OCI-LY7 (cell line): ENCODE measurements at regions not wholly inside any gene's neighbourhood (a gene's known extent, or its start where the extent isn't known, plus 50 kb on each side); places are given as distances from the start of the nearest gene placed in this dataset.

Source experiments
- EZH2phosphoT487 ChIP-seq: fragments of 200-600 bp; sonication (generic); IDR thresholded peaks from 2 replicates; pipeline ENCODE4 v1.6.1; 2018; ENCODE audit warnings: low read depth, borderline replicate concordance, mild to moderate bottlenecking, mixed run types, antibody characterized with exemption, low read length, moderate library complexity, mixed read lengths
- TF ChIP-seq, protein P1 (sequence below): fragments of 200-600 bp; sonication (generic); conservative IDR thresholded peaks from 2 replicates; pipeline ENCODE4 v1.5.1; 2014; ENCODE audit warnings: mild to moderate bottlenecking, antibody characterized with exemption, low read length, moderate library complexity, mixed read lengths

DNA sequence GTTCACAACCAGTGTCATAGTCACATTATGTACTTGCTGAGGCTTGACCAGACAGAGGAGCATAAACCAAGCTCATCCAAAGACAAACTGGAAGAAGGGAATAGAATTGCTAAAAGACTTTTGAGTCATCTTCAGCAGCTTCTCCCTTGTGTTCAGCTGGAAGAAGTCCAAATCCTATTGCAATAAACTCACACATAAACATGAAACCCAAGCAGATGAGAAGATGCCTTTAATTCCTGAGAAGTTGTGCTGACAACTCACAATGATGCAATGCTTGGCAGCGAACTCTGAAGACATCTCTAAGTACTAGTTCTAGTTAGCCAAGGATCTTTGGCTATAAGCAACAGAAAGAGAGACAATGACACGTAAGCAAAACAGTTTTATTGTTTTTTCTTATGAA is 642.1 kb downstream of the KCTD16 start:
- TF ChIP-seq, protein P1, sequence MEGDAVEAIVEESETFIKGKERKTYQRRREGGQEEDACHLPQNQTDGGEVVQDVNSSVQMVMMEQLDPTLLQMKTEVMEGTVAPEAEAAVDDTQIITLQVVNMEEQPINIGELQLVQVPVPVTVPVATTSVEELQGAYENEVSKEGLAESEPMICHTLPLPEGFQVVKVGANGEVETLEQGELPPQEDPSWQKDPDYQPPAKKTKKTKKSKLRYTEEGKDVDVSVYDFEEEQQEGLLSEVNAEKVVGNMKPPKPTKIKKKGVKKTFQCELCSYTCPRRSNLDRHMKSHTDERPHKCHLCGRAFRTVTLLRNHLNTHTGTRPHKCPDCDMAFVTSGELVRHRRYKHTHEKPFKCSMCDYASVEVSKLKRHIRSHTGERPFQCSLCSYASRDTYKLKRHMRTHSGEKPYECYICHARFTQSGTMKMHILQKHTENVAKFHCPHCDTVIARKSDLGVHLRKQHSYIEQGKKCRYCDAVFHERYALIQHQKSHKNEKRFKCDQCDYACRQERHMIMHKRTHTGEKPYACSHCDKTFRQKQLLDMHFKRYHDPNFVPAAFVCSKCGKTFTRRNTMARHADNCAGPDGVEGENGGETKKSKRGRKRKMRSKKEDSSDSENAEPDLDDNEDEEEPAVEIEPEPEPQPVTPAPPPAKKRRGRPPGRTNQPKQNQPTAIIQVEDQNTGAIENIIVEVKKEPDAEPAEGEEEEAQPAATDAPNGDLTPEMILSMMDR, result no peak
- no peak for TF ChIP-seq EZH2phosphoT487
